ENCODE measurements at regions not wholly inside any gene's neighbourhood (a gene's known extent, or its start where the extent isn't known, plus 50 kb on each side); places are given as distances from the start of the nearest gene placed in this dataset.

GRCh38 chr12:115095073-115095748 is 411.2 kb upstream of the TBX3 start:
- no peak for DNase-seq

- no peak for DNase-seq
These were observed 410.3 kb upstream of the TBX3 start for GRCh38 chr12:115094163-115094816.

- DNase-seq, result no peak
These were observed 409.3 kb upstream of the TBX3 start for GRCh38 chr12:115093261-115093660.

GRCh38 chr12:115090783-115091182 is 406.8 kb upstream of the TBX3 start:
- no peak for DNase-seq

GRCh38 chr12:115088995-115089841 is 405.2 kb upstream of the TBX3 start:
- no peak for DNase-seq

- DNase-seq, result no peak
These were observed 404.5 kb upstream of the TBX3 start for GRCh38 chr12:115088328-115088994.

GRCh38 chr12:115085594-115085993 is 401.6 kb upstream of the TBX3 start:
- no peak for DNase-seq

- DNase-seq, result no peak
These were observed 395.8 kb upstream of the TBX3 start for GRCh38 chr12:115079760-115080159.

- no peak for DNase-seq
These were observed 395.0 kb upstream of the TBX3 start for GRCh38 chr12:115078990-115079389.

- DNase-seq, result no peak
These were observed 394.4 kb upstream of the TBX3 start for GRCh38 chr12:115078334-115078733.

GRCh38 chr12:115075552-115076170 is 391.7 kb upstream of the TBX3 start:
- DNase-seq, result no peak

GRCh38 chr12:115074617-115075016 is 390.6 kb upstream of the TBX3 start:
- DNase-seq, result no peak

GRCh38 chr12:115072712-115073111 is 388.7 kb upstream of the TBX3 start:
- DNase-seq, result no peak

GRCh38 chr12:115070313-115070712 is 386.3 kb upstream of the TBX3 start:
- no peak for DNase-seq

GRCh38 chr12:115064296-115064695 is 380.3 kb upstream of the TBX3 start:
- DNase-seq, result no peak

- no peak for DNase-seq
These were observed 378.8 kb upstream of the TBX3 start for GRCh38 chr12:115062741-115063140.

- no peak for DNase-seq
These were observed 376.6 kb upstream of the TBX3 start for GRCh38 chr12:115060477-115061168.

- DNase-seq, result no peak
These were observed 373.5 kb upstream of the TBX3 start for GRCh38 chr12:115057445-115057844.

GRCh38 chr12:115051378-115051777 is 367.4 kb upstream of the TBX3 start:
- DNase-seq, result no peak

GRCh38 chr12:115049614-115050013 is 365.6 kb upstream of the TBX3 start:
- DNase-seq, result no peak

GRCh38 chr12:115046805-115047204 is 362.8 kb upstream of the TBX3 start:
- DNase-seq, result no peak

GRCh38 chr12:115044073-115044472 is 360.1 kb upstream of the TBX3 start:
- no peak for DNase-seq
